NCI-H2196 treated with DMSO at 0.1 percent for 48 hours (cell line): ENCODE measurements at regions not wholly inside any gene's neighbourhood (a gene's known extent, or its start where the extent isn't known, plus 50 kb on each side); places are given as distances from the start of the nearest gene placed in this dataset.
"Not testable (repeated sequence)": the region's sequence is repeated elsewhere in the genome, so short reads cannot be mapped to it uniquely, and the experiment has no call there.

ENCODE experiments used
- DNase-seq: peaks from one replicate; lab custom pipeline; 2025; ENCODE audit not compliant: unreplicated experiment; lab: John Stamatoyannopoulos, UW

- no peak for DNase-seq
Measured at GRCh38 chr7:138309186-138309585, 150.9 kb upstream of the TRIM24 start.

GRCh38 chr7:138313829-138314178, 146.3 kb upstream of the TRIM24 start:
- DNase-seq: no peak

GRCh38 chr7:138316421-138317043, 143.5 kb upstream of the TRIM24 start:
- DNase-seq: no peak

- no peak for DNase-seq
Measured at GRCh38 chr7:138317044-138317596, 142.9 kb upstream of the TRIM24 start.

- DNase-seq: no peak
Measured at GRCh38 chr7:138324941-138325340, 135.1 kb upstream of the TRIM24 start.

- no peak for DNase-seq
Measured at GRCh38 chr7:138325434-138325833, 134.6 kb upstream of the TRIM24 start.

- DNase-seq: no peak
Measured at GRCh38 chr7:138328215-138328614, 131.8 kb upstream of the TRIM24 start.

GRCh38 chr7:138332850-138333249, 127.2 kb upstream of the TRIM24 start:
- not testable (repeated sequence) for DNase-seq

GRCh38 chr7:138338361-138338760, 121.7 kb upstream of the TRIM24 start:
- DNase-seq: no peak

GRCh38 chr7:138339229-138339628, 120.8 kb upstream of the TRIM24 start:
- DNase-seq: not testable (repeated sequence)

GRCh38 chr7:138342990-138343389, 117.1 kb upstream of the TRIM24 start:
- DNase-seq: no peak

- no peak for DNase-seq
Measured at GRCh38 chr7:138345567-138345966, 114.5 kb upstream of the TRIM24 start.

GRCh38 chr7:138346975-138347374, 113.1 kb upstream of the TRIM24 start:
- no peak for DNase-seq

- DNase-seq: no peak
Measured at GRCh38 chr7:138349841-138350700, 110.0 kb upstream of the TRIM24 start.

- DNase-seq: no peak
Measured at GRCh38 chr7:138350701-138351357, 109.2 kb upstream of the TRIM24 start.

- DNase-seq: no peak
Measured at GRCh38 chr7:138352570-138353461, 107.2 kb upstream of the TRIM24 start.

- DNase-seq: no peak
Measured at GRCh38 chr7:138354066-138354465, 106.0 kb upstream of the TRIM24 start.

- DNase-seq: no peak
Measured at GRCh38 chr7:138355254-138355653, 104.8 kb upstream of the TRIM24 start.

- DNase-seq: no peak
Measured at GRCh38 chr7:138358850-138359341, 101.2 kb upstream of the TRIM24 start.

GRCh38 chr7:138359870-138360559, 100.0 kb upstream of the TRIM24 start:
- no peak for DNase-seq
